WERI-Rb-1 (cell line): ENCODE measurements at regions not wholly inside any gene's neighbourhood (a gene's known extent, or its start where the extent isn't known, plus 50 kb on each side); places are given as distances from the start of the nearest gene placed in this dataset.

ENCODE experiments used
- DNase-seq: peaks from one replicate; pipeline ENCODE4 v3.0.0-alpha.2; 2020
- H3K27ac ChIP-seq: fragments of 250-450 bp; sonication (Bioruptor Pico); 2 replicates; pipeline ENCODE4 v1.5.1; 2020; ENCODE audit warnings: mild to moderate bottlenecking, moderate library complexity
- H3K27me3 ChIP-seq: fragments of 250-450 bp; sonication (Bioruptor Pico); 2 replicates; pipeline ENCODE4 v1.5.1; 2021; ENCODE audit warnings: mild to moderate bottlenecking, low read depth, moderate library complexity; ENCODE audit not compliant: insufficient read depth, severe bottlenecking
- H3K36me3 ChIP-seq: fragments of 250-450 bp; sonication (Bioruptor Pico); 2 replicates; pipeline ENCODE4 v1.5.1; 2020; ENCODE audit warnings: mild to moderate bottlenecking, moderate library complexity
- H3K4me3 ChIP-seq: 2 replicates; pipeline ENCODE4 v1.5.1; 2011; ENCODE audit warnings: low read depth, mild to moderate bottlenecking, control low read depth, low read length
- H3K9me3 ChIP-seq: fragments of 250-450 bp; sonication (Bioruptor Pico); 2 replicates; pipeline ENCODE4 v1.5.1; 2021; ENCODE audit warnings: mild to moderate bottlenecking, moderate library complexity; ENCODE audit not compliant: severe bottlenecking
- TF ChIP-seq, protein P1 (sequence below): IDR thresholded peaks from 2 replicates; pipeline ENCODE4 v1.5.1; 2011; ENCODE audit warnings: low read depth, mild to moderate bottlenecking, control low read depth, inconsistent platforms, low read length

DNA sequence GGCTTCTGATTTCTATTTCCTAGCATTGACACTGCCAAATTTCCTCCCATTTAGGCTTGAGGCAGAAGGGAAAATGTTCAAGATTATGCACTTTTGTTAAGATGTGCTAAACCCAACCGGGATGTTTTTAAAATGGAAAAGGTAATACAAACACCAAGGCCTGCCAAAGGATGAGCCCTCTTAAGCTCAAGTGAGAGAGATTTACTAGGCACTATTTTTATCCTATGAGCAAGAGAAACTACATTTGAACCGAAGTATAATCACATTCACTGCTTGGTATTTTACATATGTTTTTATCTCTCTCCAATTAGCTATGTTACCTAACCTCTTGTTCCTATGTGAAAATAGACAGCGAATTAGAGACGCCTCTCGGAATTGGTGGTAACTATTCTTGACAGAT, 295.8 kb downstream of the GABRB3 start:
- Histone ChIP-seq H3K36me3 (no peaks in the 10 kb centered on the region), H3K27ac (no peak overlapping the region), H3K9me3 (peaks cover 11% of the 10 kb centered on the region), H3K4me3 (no peak overlapping the region), H3K27me3 (no peaks in the 10 kb centered on the region)
- TF ChIP-seq, protein P1, sequence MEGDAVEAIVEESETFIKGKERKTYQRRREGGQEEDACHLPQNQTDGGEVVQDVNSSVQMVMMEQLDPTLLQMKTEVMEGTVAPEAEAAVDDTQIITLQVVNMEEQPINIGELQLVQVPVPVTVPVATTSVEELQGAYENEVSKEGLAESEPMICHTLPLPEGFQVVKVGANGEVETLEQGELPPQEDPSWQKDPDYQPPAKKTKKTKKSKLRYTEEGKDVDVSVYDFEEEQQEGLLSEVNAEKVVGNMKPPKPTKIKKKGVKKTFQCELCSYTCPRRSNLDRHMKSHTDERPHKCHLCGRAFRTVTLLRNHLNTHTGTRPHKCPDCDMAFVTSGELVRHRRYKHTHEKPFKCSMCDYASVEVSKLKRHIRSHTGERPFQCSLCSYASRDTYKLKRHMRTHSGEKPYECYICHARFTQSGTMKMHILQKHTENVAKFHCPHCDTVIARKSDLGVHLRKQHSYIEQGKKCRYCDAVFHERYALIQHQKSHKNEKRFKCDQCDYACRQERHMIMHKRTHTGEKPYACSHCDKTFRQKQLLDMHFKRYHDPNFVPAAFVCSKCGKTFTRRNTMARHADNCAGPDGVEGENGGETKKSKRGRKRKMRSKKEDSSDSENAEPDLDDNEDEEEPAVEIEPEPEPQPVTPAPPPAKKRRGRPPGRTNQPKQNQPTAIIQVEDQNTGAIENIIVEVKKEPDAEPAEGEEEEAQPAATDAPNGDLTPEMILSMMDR, result no peak
- no peak for DNase-seq

DNA sequence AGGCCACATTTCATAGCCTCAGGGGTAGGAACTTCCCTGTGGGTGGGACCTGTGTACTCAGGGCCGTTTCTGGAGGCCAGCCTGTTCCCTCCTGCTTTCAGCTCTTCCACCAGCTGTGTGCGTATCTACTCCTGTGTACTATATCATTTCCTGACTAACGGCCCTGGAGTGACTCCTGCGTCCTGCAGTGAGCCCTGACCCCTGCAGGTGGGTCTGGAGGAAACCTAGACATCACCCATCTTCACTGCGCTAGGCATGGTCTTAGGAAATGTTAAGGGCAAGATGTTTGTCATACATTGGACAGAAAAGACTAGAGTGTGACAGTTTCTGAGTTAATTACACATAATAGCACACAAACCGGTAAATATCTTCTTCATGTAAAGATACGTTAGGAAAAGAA, 297.3 kb downstream of the GABRB3 start:
- TF ChIP-seq, protein P1, result peak; percentile 33; the same call in 1 of the 2 replicates
- DNase-seq, result peak; percentile 25

DNA sequence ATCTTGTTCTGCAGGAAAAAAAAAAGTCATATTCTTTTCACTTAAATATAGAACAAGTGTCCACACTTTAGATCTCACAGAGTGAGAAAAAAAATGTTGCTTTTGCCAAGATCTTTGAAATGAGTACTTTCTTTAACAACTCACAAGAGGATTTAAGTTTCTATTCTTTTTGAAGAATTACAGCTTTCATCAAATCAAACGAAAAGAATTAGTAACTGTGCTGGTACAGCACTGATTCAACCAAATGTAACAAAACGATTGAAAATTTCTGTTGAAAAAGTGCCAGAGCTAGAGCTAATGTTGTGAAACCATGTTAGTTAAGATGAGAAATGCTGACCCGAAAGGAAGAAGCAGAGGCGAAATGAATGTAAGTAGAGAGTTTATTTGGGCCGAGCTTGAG, 300.2 kb downstream of the GABRB3 start:
- Histone ChIP-seq H3K27me3 (no peaks in the 10 kb centered on the region), H3K4me3 (no peak overlapping the region), H3K27ac (no peak overlapping the region), H3K9me3 (peaks cover 11% of the 10 kb centered on the region), H3K36me3 (no peaks in the 10 kb centered on the region)
- no peak for DNase-seq
- TF ChIP-seq, protein P1, result no peak

More for the DNA sequence above, 297.3 kb downstream of the GABRB3 start:
- no peaks in the 10 kb centered on the region for H3K27me3 ChIP-seq
- no peaks in the 10 kb centered on the region for H3K36me3 ChIP-seq
- H3K27ac ChIP-seq, result no peak overlapping the region
- H3K9me3 ChIP-seq, result peaks cover 11% of the 10 kb centered on the region
- H3K4me3 ChIP-seq, result no peak overlapping the region

DNA sequence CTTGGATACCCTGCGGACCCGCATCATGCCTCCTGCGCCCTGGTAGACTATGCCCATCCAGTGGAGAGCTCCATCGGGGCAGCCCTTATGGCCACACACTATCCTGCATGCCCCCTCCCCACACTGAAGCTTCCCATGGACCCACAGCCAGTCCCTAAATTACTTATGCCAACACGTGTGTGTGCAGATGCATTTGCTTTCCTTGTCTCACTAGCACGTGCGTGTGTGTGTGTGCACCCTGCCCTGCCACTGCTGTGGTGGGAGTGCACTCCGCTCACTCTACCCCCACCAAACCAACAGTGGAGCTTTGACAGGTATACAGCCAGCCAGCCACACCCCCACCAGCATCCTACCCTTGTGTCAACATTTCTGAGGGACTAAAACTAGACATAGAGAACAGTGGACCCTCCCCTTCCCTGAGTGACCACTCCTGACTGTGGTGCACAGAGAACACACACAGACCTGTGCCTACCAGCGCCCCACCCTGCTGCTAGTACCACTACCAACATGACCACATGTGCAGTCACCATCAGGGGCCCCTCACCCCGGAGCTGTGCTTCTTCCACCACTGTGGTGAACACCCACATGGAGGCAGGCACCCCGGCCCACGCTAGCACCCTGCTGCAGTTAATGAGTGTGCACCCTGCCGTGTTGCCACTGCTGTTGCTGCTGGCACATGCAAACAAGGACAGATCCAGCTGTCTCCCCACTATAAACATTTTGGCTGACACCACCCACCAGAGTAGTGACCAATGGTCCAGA, 310.8 kb downstream of the GABRB3 start:
- Histone ChIP-seq H3K9me3 (peaks cover 2% of the 10 kb centered on the region), H3K27ac (no peak overlapping the region)
- no peak for DNase-seq

DNA sequence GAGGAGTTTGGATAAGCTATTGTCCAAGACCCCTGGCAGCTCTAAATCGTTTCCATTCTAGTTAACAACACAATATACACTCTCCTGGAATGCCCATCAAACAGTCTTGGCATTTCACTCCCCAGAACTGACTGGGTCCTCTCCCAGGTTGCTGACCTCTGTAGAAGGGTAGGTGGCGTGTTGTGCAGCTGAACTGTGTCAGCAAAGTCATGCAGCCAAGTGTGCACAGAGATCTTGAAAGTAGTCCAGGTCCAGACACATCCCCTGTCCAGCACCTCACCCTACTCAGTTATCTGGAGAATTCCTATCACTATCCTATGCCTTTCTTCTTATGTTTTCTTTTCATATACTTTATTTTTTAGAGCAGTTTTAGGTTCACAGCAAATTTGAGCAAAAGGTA, 312.7 kb downstream of the GABRB3 start:
- no peaks in the 10 kb centered on the region for H3K27me3 ChIP-seq
- DNase-seq, result no peak
- peaks cover 3% of the 10 kb centered on the region for H3K9me3 ChIP-seq
- H3K27ac ChIP-seq, result no peak overlapping the region
- no peak overlapping the region for H3K4me3 ChIP-seq
- H3K36me3 ChIP-seq, result no peaks in the 10 kb centered on the region
- TF ChIP-seq, protein P1, result no peak

More for the DNA sequence above, 310.8 kb downstream of the GABRB3 start:
- TF ChIP-seq, protein P1, result no peak
- H3K4me3 ChIP-seq, result no peak overlapping the region
- H3K27me3 ChIP-seq, result no peaks in the 10 kb centered on the region
- H3K36me3 ChIP-seq, result no peaks in the 10 kb centered on the region

DNA sequence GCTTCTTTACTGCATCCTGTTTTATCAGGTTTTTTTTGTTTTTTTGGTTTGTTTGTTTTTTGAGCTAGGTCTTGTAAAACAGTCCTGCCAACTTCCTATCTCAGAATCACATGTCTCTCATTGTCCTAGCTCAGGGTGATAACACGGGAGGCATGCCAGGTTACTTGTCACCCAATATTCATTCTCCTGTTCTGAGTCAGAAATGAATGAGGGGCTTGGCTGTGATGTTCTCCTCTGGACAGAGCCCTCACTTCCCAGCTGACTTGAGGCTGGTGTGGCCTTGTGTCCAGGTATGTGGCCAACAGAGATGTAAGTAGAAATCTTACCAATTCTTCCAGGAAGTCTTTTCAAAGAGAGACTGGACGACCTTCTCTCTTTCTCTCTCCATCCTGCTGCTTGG, 317.0 kb downstream of the GABRB3 start:
- DNase-seq, result no peak
- Histone ChIP-seq H3K27me3 (no peaks in the 10 kb centered on the region), H3K36me3 (no peaks in the 10 kb centered on the region), H3K9me3 (peaks cover 3% of the 10 kb centered on the region), H3K27ac (no peak overlapping the region), H3K4me3 (no peak overlapping the region)
- TF ChIP-seq, protein P1, result no peak
